ENCODE measurements at regions not wholly inside any gene's neighbourhood (a gene's known extent, or its start where the extent isn't known, plus 50 kb on each side); places are given as distances from the start of the nearest gene placed in this dataset.
"Not testable (repeated sequence)": the region's sequence is repeated elsewhere in the genome, so short reads cannot be mapped to it uniquely, and the experiment has no call there.

DNA sequence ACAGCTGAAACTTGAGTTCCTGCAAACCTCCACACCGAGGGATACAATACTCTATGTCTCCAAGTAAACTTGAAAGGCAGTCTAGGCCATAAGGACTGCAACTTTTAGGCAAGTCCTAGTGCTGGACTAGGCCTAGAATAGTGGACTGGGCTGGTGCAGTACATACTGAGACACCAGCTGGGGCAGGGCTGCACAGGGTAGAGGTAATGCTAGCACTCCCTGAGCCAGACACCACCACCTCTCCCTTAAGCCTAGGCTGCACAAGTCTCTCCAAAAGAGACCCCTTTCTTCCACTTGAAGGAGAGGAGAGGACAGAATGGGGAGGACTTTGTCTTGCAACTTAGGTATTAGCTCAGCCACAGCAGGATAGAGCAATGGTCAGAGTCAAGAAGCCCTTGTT, 65.7 kb upstream of the PTPRK start:
- no peak for DNase-seq

- no peak for DNase-seq
Measured at GRCh38 chr6:128580224-128581110, 60.1 kb upstream of the PTPRK start.

DNA sequence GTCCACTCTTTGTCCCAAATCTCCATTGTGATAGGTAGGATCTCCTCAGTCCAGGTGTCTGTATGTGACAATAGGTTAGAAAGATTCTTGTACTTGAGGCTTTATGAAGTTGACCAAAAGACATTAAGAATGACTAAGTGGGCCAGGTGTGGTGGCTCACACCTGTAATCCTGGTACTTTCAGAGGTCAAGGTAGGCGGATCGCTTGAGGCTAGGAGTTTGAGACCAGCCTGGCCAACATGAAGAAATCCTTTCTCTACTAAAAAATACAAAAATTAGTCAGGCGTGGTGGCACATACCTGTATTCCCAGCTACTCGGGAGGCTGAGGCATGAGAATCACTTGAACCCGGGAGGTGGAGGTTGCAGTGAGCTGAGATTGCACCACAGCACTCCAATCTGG, 54.9 kb upstream of the PTPRK start:
- DNase-seq: not testable (repeated sequence)

DNA sequence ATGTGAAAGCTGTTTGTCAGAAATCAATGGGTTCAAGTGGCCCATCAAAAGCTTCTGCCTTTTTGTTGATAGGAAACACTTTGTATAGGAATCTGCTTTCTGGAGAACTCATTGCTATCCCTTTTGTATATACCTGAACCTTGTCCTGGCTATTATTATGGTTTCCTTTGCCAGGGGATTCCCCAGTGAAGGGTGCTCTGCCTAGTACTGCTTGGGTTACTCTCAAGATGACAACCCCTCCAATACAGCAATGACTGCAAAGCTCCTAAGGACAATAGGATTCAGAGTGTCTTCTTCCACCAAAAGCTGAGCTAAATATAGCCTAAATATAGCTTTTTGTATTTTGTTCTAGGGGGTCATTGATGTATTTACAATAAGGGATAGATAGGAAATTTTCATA, 54.0 kb upstream of the PTPRK start:
- no peak for DNase-seq

- no peak for DNase-seq
Measured at GRCh38 chr6:128573036-128573435, 52.6 kb upstream of the PTPRK start.

- no peak for DNase-seq
Measured at GRCh38 chr6:128572294-128572693, 51.9 kb upstream of the PTPRK start.

GRCh38 chr6:128570680-128571063, 50.3 kb upstream of the PTPRK start:
- DNase-seq: no peak

- DNase-seq: no peak
Measured at GRCh38 chr6:128569732-128570679, 49.6 kb upstream of the PTPRK start.
